ENCODE measurements at regions not wholly inside any gene's neighbourhood (a gene's known extent, or its start where the extent isn't known, plus 50 kb on each side); places are given as distances from the start of the nearest gene placed in this dataset.
A peak's percentile ranks its signal among the peaks of the same experiment; 100 is the strongest.

DNA sequence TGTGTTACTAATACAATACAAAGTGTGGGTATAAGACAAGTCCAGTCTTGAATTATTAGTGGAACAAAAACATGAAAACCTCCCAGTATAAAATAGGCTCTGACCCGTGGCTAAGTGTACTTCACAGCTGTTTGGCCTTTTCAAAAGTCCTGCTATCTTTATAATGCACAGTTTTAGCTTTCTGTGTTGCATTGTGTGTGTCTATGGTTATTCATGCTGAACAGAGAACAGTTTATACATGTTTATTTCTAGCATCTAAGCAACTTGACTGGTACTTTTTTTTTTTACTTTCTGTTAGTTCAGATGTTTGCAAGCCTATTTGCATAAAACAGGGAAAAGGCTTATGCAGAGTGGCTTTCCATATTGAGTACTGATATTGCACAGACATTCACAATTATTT is 119.2 kb upstream of the CCN2 start (continued):
- TF ChIP-seq FOXJ3 (CRISPR knock-in tag; IDR thresholded peaks at IDR 0.05) (no peak), JUND (IDR thresholded peaks at IDR 0.05) (no peak), MXI1 (IDR thresholded peaks at IDR 0.05; ENCODE audit: low read depth, low read length) (no peak), YY1 (IDR thresholded peaks at IDR 0.05; ENCODE audit: low read depth) (no peak)
- TF ChIP-seq, protein P1, sequence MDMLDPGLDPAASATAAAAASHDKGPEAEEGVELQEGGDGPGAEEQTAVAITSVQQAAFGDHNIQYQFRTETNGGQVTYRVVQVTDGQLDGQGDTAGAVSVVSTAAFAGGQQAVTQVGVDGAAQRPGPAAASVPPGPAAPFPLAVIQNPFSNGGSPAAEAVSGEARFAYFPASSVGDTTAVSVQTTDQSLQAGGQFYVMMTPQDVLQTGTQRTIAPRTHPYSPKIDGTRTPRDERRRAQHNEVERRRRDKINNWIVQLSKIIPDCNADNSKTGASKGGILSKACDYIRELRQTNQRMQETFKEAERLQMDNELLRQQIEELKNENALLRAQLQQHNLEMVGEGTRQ (IDR thresholded peaks at IDR 0.05; ENCODE audit: borderline replicate concordance, low read depth, low read length), result no peak

DNA sequence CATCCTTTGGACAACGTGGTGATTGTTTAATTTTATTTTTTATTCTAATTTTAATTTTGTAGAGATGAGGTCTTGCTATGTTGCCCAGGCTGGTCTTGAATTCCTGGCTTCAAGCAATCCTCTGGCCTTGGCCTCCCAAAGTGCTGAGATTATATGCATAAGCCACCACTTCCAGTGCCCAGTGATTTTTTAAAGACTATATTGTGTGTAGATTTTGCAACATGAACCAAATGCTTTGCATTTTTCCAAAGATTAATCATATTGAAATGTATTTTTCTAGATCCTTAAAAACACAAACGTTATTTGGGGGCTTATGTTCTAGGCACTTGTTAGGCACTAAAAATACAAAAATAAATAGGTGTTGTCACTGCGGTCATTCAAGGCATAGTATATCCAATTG is 117.6 kb upstream of the CCN2 start:
- no peaks in the 10 kb centered on the region for H4K20me1 ChIP-seq (ENCODE audit: insufficient read depth)
- POLR2A ChIA-PET, result no interaction called here
- H3K79me2 ChIP-seq (ENCODE audit: insufficient read depth), result no peaks in the 10 kb centered on the region
- H3K27me3 ChIP-seq (ENCODE audit: insufficient read depth), result no peaks in the 10 kb centered on the region
- TF ChIP-seq FOSL2 (IDR thresholded peaks at IDR 0.05; ENCODE audit: borderline replicate concordance, low read depth), result 0 out of 2 replicates have a peak, but pooled peaks have one; percentile 8
- TF ChIP-seq, protein P2, sequence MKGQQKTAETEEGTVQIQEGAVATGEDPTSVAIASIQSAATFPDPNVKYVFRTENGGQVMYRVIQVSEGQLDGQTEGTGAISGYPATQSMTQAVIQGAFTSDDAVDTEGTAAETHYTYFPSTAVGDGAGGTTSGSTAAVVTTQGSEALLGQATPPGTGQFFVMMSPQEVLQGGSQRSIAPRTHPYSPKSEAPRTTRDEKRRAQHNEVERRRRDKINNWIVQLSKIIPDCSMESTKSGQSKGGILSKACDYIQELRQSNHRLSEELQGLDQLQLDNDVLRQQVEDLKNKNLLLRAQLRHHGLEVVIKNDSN (IDR thresholded peaks at IDR 0.05; ENCODE audit: borderline replicate concordance, low read depth), result no peak
- no peak overlapping the region for H3K9ac ChIP-seq
- H2AFZ ChIP-seq (ENCODE audit: low read depth), result no peak overlapping the region
- H3K4me2 ChIP-seq, result no peak overlapping the region
- peaks cover 0 to 15% of the 10 kb centered on the region in 2 experiments; a peak in 1 of 4 replicates for H3K4me1 ChIP-seq (ENCODE audit: control insufficient read depth in 1 of 2, insufficient read depth in 2 of 2, low read depth in 1 of 2, low read length in 1 of 2)
- no peaks in the 10 kb centered on the region for H3K9me2 ChIP-seq
- no peak for DNase-seq
- H3K36me3 ChIP-seq (replicated peaks in 1 of 2; ENCODE audit: control insufficient read depth in 1 of 2, insufficient read depth in 2 of 2, low read length in 1 of 2), result no peaks in the 10 kb centered on the region
- peak overlapping the region in 1 of 2 experiments; percentile 44; a peak in 2 of 4 replicates for H3K27ac ChIP-seq (ENCODE audit: low read depth in 2 of 2, low read length in 1 of 2)
- no peaks in the 10 kb centered on the region for H3K9me3 ChIP-seq
- CTCF ChIA-PET, result no interaction called here
- no peak overlapping the region for H3K4me3 ChIP-seq (ENCODE audit: low read depth in 2 of 2, low read length in 1 of 2)
- peaks cover 29% of the 10 kb centered on the region for H3F3A ChIP-seq (replicated peaks; ENCODE audit: insufficient read depth)
- WGBS (ENCODE audit: low lambda C conversion rate), result 34% methylated on average over 3 of the region's 3 CpGs

DNA sequence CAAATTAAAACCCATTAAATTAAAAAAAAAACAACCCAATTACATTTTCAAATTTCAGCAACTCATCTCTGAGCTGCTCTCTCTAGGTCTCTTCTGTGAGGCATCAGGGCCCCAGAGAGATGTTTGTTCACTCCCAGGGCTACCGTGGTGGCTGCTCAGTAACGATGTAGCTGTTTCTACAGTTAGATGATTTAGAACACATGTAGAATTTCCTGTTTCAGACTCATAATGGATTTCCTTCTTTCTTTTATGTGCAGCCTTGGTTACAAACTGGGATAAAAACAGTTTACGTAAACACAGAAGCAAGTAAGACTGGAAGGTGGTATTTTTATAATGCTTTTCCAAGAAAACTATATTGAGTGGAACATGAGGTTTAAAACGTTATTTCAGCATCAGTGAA is 116.1 kb upstream of the CCN2 start:
- no peak for DNase-seq
- peak overlapping the region; percentile 62; the same call in 1 of the 2 replicates for H2AFZ ChIP-seq (ENCODE audit: low read depth)
- TF ChIP-seq TCF12 (IDR thresholded peaks at IDR 0.05) (peak; percentile 15; the same call in 1 of the 2 replicates), FOXM1 (IDR thresholded peaks at IDR 0.05; ENCODE audit: low read depth) (no peak)
- peak overlapping the region; percentile 14; the same call in 1 of the 2 replicates for H3K9ac ChIP-seq
- H4K20me1 ChIP-seq (ENCODE audit: insufficient read depth), result no peaks in the 10 kb centered on the region
- POLR2A ChIA-PET, result no interaction called here
- H3K9me2 ChIP-seq, result no peaks in the 10 kb centered on the region
- H3K27ac ChIP-seq (ENCODE audit: low read depth in 2 of 2, low read length in 1 of 2), result peak overlapping the region in 1 of 2 experiments; percentile 60; a peak in 2 of 4 replicates
- H3K36me3 ChIP-seq (replicated peaks in 1 of 2; ENCODE audit: control insufficient read depth in 1 of 2, insufficient read depth in 2 of 2, low read length in 1 of 2), result no peaks in the 10 kb centered on the region
- peaks cover 41% of the 10 kb centered on the region for H3F3A ChIP-seq (replicated peaks; ENCODE audit: insufficient read depth)
- no peak overlapping the region for H3K4me3 ChIP-seq (ENCODE audit: low read depth in 2 of 2, low read length in 1 of 2)
- no peaks in the 10 kb centered on the region for H3K9me3 ChIP-seq
- no peaks in the 10 kb centered on the region for H3K27me3 ChIP-seq (ENCODE audit: insufficient read depth)
- CTCF ChIA-PET, result no interaction called here
- H3K79me2 ChIP-seq (ENCODE audit: insufficient read depth), result no peaks in the 10 kb centered on the region
- H3K4me2 ChIP-seq, result no peak overlapping the region
- WGBS (ENCODE audit: low lambda C conversion rate), result 35% methylated on average over 4 of the region's 4 CpGs
- peaks cover 0 to 22% of the 10 kb centered on the region in 2 experiments; a peak in 1 of 4 replicates for H3K4me1 ChIP-seq (ENCODE audit: control insufficient read depth in 1 of 2, insufficient read depth in 2 of 2, low read depth in 1 of 2, low read length in 1 of 2)

GRCh38 chr6:132065556-132065955 is 114.4 kb upstream of the CCN2 start:
- Histone ChIP-seq H3K9me2 (no peaks in the 10 kb centered on the region), H3K4me3 (ENCODE audit: low read depth in 2 of 2, low read length in 1 of 2) (no peak overlapping the region), H3K79me2 (ENCODE audit: insufficient read depth) (no peaks in the 10 kb centered on the region), H3K27ac (ENCODE audit: low read depth in 2 of 2, low read length in 1 of 2) (peak overlapping the region in 1 of 2 experiments; percentile 96; a peak in 2 of 4 replicates), H3K36me3 (replicated peaks in 1 of 2; ENCODE audit: control insufficient read depth in 1 of 2, insufficient read depth in 2 of 2, low read length in 1 of 2) (no peaks in the 10 kb centered on the region), H3K4me2 (no peak overlapping the region), H3F3A (replicated peaks; ENCODE audit: insufficient read depth) (peaks cover 44% of the 10 kb centered on the region), H3K9ac (no peak overlapping the region), H4K20me1 (ENCODE audit: insufficient read depth) (no peaks in the 10 kb centered on the region), H3K4me1 (ENCODE audit: control insufficient read depth in 1 of 2, insufficient read depth in 2 of 2, low read depth in 1 of 2, low read length in 1 of 2) (peaks cover 0 to 38% of the 10 kb centered on the region in 2 experiments; a peak in 1 of 4 replicates), H3K27me3 (ENCODE audit: insufficient read depth) (no peaks in the 10 kb centered on the region), H3K9me3 (no peaks in the 10 kb centered on the region), H2AFZ (ENCODE audit: low read depth) (no peak overlapping the region)
- TF ChIP-seq FOSL2 (IDR thresholded peaks at IDR 0.05; ENCODE audit: borderline replicate concordance, low read depth) (peak; percentile 6; the same call in 1 of the 2 replicates), TEAD4 (IDR thresholded peaks at IDR 0.05; ENCODE audit: borderline replicate concordance, insufficient read depth) (no peak)
- POLR2A ChIA-PET, result no interaction called here
- DNase-seq, result no peak
- CTCF ChIA-PET, result no interaction called here
- 36% methylated on average over 2 of the region's 2 CpGs for WGBS (ENCODE audit: low lambda C conversion rate)

Data from SK-N-SH (cell line).